ENCODE measurements at regions not wholly inside any gene's neighbourhood (a gene's known extent, or its start where the extent isn't known, plus 50 kb on each side); places are given as distances from the start of the nearest gene placed in this dataset.

- in situ Hi-C loops (cut with HindIII; ENCODE audit: low pct_ligation_motif_present, low sequenced_read_pairs): no loop called here
- no peak overlapping the region for H3K27ac ChIP-seq
- no peak for TF ChIP-seq CTCF (IDR thresholded peaks at IDR 0.05; ENCODE audit: low read depth, low read length, missing control alignments)
- no peak for DNase-seq
- H3K27me3 ChIP-seq (replicated peaks): no peaks in the 10 kb centered on the region
- no peak overlapping the region for H3K4me3 ChIP-seq (ENCODE audit: low read depth, low read length)
- no peaks in the 10 kb centered on the region for H3K36me3 ChIP-seq (replicated peaks)
Measured at GRCh38 chr6:168159506-168159905, 80.5 kb upstream of the FRMD1 start.

- in situ Hi-C loops (cut with HindIII; ENCODE audit: low pct_ligation_motif_present, low sequenced_read_pairs): no loop called here
- Histone ChIP-seq H3K27ac (no peak overlapping the region), H3K27me3 (replicated peaks) (no peaks in the 10 kb centered on the region), H3K4me3 (ENCODE audit: low read depth, low read length) (no peak overlapping the region), H3K36me3 (replicated peaks) (no peaks in the 10 kb centered on the region)
- no peak for TF ChIP-seq CTCF (IDR thresholded peaks at IDR 0.05; ENCODE audit: low read depth, low read length, missing control alignments)
- no peak for DNase-seq
Measured at GRCh38 chr6:168158980-168159349, 80.0 kb upstream of the FRMD1 start.

GRCh38 chr6:168158213-168158979, 79.4 kb upstream of the FRMD1 start:
- Histone ChIP-seq H3K27ac (peak overlapping the region; percentile 59), H3K4me3 (ENCODE audit: low read depth, low read length) (no peak overlapping the region), H3K36me3 (replicated peaks) (no peaks in the 10 kb centered on the region), H3K27me3 (replicated peaks) (no peaks in the 10 kb centered on the region)
- DNase-seq: no peak
- in situ Hi-C loops (cut with HindIII; ENCODE audit: low pct_ligation_motif_present, low sequenced_read_pairs): no loop called here
- no peak for TF ChIP-seq CTCF (IDR thresholded peaks at IDR 0.05; ENCODE audit: low read depth, low read length, missing control alignments)

- in situ Hi-C loops (cut with HindIII; ENCODE audit: low pct_ligation_motif_present, low sequenced_read_pairs): no loop called here
- H3K4me3 ChIP-seq (ENCODE audit: low read depth, low read length): no peak overlapping the region
- DNase-seq: peak; percentile 88
- no peak for TF ChIP-seq CTCF (IDR thresholded peaks at IDR 0.05; ENCODE audit: low read depth, low read length, missing control alignments)
- H3K27me3 ChIP-seq (replicated peaks): no peaks in the 10 kb centered on the region
- H3K27ac ChIP-seq: peak overlapping the region; percentile 59
- no peaks in the 10 kb centered on the region for H3K36me3 ChIP-seq (replicated peaks)
Measured at GRCh38 chr6:168157272-168158212, 78.5 kb upstream of the FRMD1 start.

GRCh38 chr6:168156742-168157265, 77.8 kb upstream of the FRMD1 start:
- Histone ChIP-seq H3K4me3 (ENCODE audit: low read depth, low read length) (no peak overlapping the region), H3K27ac (peak overlapping the region; percentile 59), H3K27me3 (replicated peaks) (no peaks in the 10 kb centered on the region), H3K36me3 (replicated peaks) (no peaks in the 10 kb centered on the region)
- DNase-seq: no peak
- no peak for TF ChIP-seq CTCF (IDR thresholded peaks at IDR 0.05; ENCODE audit: low read depth, low read length, missing control alignments)
- in situ Hi-C loops (cut with HindIII; ENCODE audit: low pct_ligation_motif_present, low sequenced_read_pairs): no loop called here

All from brain microvascular endothelial cell (primary cell).